ENCODE measurements at regions not wholly inside any gene's neighbourhood (a gene's known extent, or its start where the extent isn't known, plus 50 kb on each side); places are given as distances from the start of the nearest gene placed in this dataset.

GRCh38 chr11:39139581-39139980 is 2319.9 kb downstream of the LRRC4C start:
- no peaks in the 10 kb centered on the region for H3K36me3 ChIP-seq
- H3K27ac ChIP-seq, result no peak overlapping the region
- H3K9me3 ChIP-seq (replicated peaks), result no peaks in the 10 kb centered on the region
- H3K27me3 ChIP-seq, result no peaks in the 10 kb centered on the region
- DNase-seq, result no peak
- H3K4me1 ChIP-seq, result no peaks in the 10 kb centered on the region
- H3K4me3 ChIP-seq, result no peak overlapping the region

GRCh38 chr11:39120890-39121289 is 2338.6 kb downstream of the LRRC4C start:
- H3K27me3 ChIP-seq, result no peaks in the 10 kb centered on the region
- no peak overlapping the region for H3K27ac ChIP-seq
- no peaks in the 10 kb centered on the region for H3K9me3 ChIP-seq (replicated peaks)
- DNase-seq, result no peak
- H3K4me1 ChIP-seq, result no peaks in the 10 kb centered on the region
- no peak overlapping the region for H3K4me3 ChIP-seq
- no peaks in the 10 kb centered on the region for H3K36me3 ChIP-seq

GRCh38 chr11:39113606-39114005 is 2345.8 kb downstream of the LRRC4C start:
- Histone ChIP-seq H3K4me3 (no peak overlapping the region), H3K9me3 (replicated peaks) (no peaks in the 10 kb centered on the region)

GRCh38 chr11:39102236-39102635 is 2357.2 kb downstream of the LRRC4C start:
- no peaks in the 10 kb centered on the region for H3K9me3 ChIP-seq (replicated peaks)
- no peaks in the 10 kb centered on the region for H3K36me3 ChIP-seq
- no peaks in the 10 kb centered on the region for H3K4me1 ChIP-seq
- no peak overlapping the region for H3K4me3 ChIP-seq
- no peak overlapping the region for H3K27ac ChIP-seq
- DNase-seq, result no peak
- H3K27me3 ChIP-seq, result no peaks in the 10 kb centered on the region; the same call in 1 of the 2 replicates

More at GRCh38 chr11:39113606-39114005, 2345.8 kb downstream of the LRRC4C start:
- Histone ChIP-seq H3K27me3 (no peaks in the 10 kb centered on the region), H3K4me1 (no peaks in the 10 kb centered on the region), H3K36me3 (no peaks in the 10 kb centered on the region), H3K27ac (no peak overlapping the region)
- no peak for DNase-seq

GRCh38 chr11:39078465-39078864 is 2381.0 kb downstream of the LRRC4C start:
- Histone ChIP-seq H3K4me1 (no peaks in the 10 kb centered on the region), H3K27ac (no peak overlapping the region), H3K27me3 (no peaks in the 10 kb centered on the region), H3K9me3 (replicated peaks) (no peaks in the 10 kb centered on the region), H3K4me3 (no peak overlapping the region), H3K36me3 (no peaks in the 10 kb centered on the region)
- DNase-seq, result no peak

GRCh38 chr11:39037611-39038010 is 2421.8 kb downstream of the LRRC4C start:
- H3K4me3 ChIP-seq, result no peak overlapping the region
- H3K4me1 ChIP-seq, result no peaks in the 10 kb centered on the region
- no peaks in the 10 kb centered on the region for H3K27me3 ChIP-seq
- H3K9me3 ChIP-seq (replicated peaks), result no peaks in the 10 kb centered on the region
- H3K27ac ChIP-seq, result no peak overlapping the region
- DNase-seq, result no peak
- H3K36me3 ChIP-seq, result no peaks in the 10 kb centered on the region

GRCh38 chr11:39036021-39036420 is 2423.4 kb downstream of the LRRC4C start:
- Histone ChIP-seq H3K9me3 (replicated peaks) (no peaks in the 10 kb centered on the region), H3K27me3 (no peaks in the 10 kb centered on the region), H3K4me3 (no peak overlapping the region), H3K4me1 (no peaks in the 10 kb centered on the region), H3K36me3 (no peaks in the 10 kb centered on the region), H3K27ac (no peak overlapping the region)
- DNase-seq, result no peak

- Histone ChIP-seq H3K9me3 (replicated peaks) (no peaks in the 10 kb centered on the region), H3K36me3 (no peaks in the 10 kb centered on the region), H3K4me3 (no peak overlapping the region), H3K27ac (no peak overlapping the region), H3K4me1 (no peaks in the 10 kb centered on the region), H3K27me3 (no peaks in the 10 kb centered on the region; the same call in 1 of the 2 replicates)
- no peak for DNase-seq
These were observed 2423.5 kb upstream of the RAG2 start for GRCh38 chr11:39021539-39021938.

- Histone ChIP-seq H3K9me3 (replicated peaks) (no peaks in the 10 kb centered on the region), H3K27ac (no peak overlapping the region), H3K4me3 (no peak overlapping the region), H3K27me3 (no peaks in the 10 kb centered on the region), H3K4me1 (no peaks in the 10 kb centered on the region), H3K36me3 (no peaks in the 10 kb centered on the region)
- DNase-seq, result no peak
These were observed 2413.8 kb upstream of the RAG2 start for GRCh38 chr11:39011797-39012196.

GRCh38 chr11:38990841-38991240 is 2392.8 kb upstream of the RAG2 start:
- Histone ChIP-seq H3K4me3 (no peak overlapping the region), H3K4me1 (no peaks in the 10 kb centered on the region), H3K27me3 (no peaks in the 10 kb centered on the region; the same call in 1 of the 2 replicates), H3K9me3 (replicated peaks) (no peaks in the 10 kb centered on the region), H3K27ac (no peak overlapping the region), H3K36me3 (no peaks in the 10 kb centered on the region)
- DNase-seq, result no peak

GRCh38 chr11:38990139-38990538 is 2392.1 kb upstream of the RAG2 start:
- no peak for DNase-seq
- H3K27me3 ChIP-seq, result no peaks in the 10 kb centered on the region; the same call in 1 of the 2 replicates
- H3K27ac ChIP-seq, result no peak overlapping the region
- H3K4me3 ChIP-seq, result no peak overlapping the region
- H3K36me3 ChIP-seq, result no peaks in the 10 kb centered on the region
- no peaks in the 10 kb centered on the region for H3K4me1 ChIP-seq
- H3K9me3 ChIP-seq (replicated peaks), result no peaks in the 10 kb centered on the region

- H3K4me3 ChIP-seq, result no peak overlapping the region
- no peak overlapping the region for H3K27ac ChIP-seq
- no peaks in the 10 kb centered on the region for H3K36me3 ChIP-seq
- H3K9me3 ChIP-seq (replicated peaks), result no peaks in the 10 kb centered on the region
- H3K27me3 ChIP-seq, result no peaks in the 10 kb centered on the region; the same call in 1 of the 2 replicates
- no peak for DNase-seq
- H3K4me1 ChIP-seq, result no peaks in the 10 kb centered on the region
These were observed 2390.9 kb upstream of the RAG2 start for GRCh38 chr11:38988908-38989307.

- no peaks in the 10 kb centered on the region for H3K4me1 ChIP-seq
- DNase-seq, result no peak
- no peaks in the 10 kb centered on the region for H3K36me3 ChIP-seq
- no peak overlapping the region for H3K4me3 ChIP-seq
- H3K9me3 ChIP-seq (replicated peaks), result no peaks in the 10 kb centered on the region
- peaks cover 4% of the 10 kb centered on the region; the same call in 1 of the 2 replicates for H3K27me3 ChIP-seq
- H3K27ac ChIP-seq, result no peak overlapping the region
These were observed 2374.2 kb upstream of the RAG2 start for GRCh38 chr11:38972220-38972619.

GRCh38 chr11:38971141-38971540 is 2373.1 kb upstream of the RAG2 start:
- Histone ChIP-seq H3K9me3 (replicated peaks) (no peaks in the 10 kb centered on the region), H3K27me3 (no peaks in the 10 kb centered on the region), H3K4me1 (no peaks in the 10 kb centered on the region), H3K36me3 (no peaks in the 10 kb centered on the region), H3K27ac (no peak overlapping the region), H3K4me3 (no peak overlapping the region)
- no peak for DNase-seq

GRCh38 chr11:38968951-38969350 is 2370.9 kb upstream of the RAG2 start:
- Histone ChIP-seq H3K36me3 (no peaks in the 10 kb centered on the region), H3K27ac (no peak overlapping the region), H3K27me3 (no peaks in the 10 kb centered on the region), H3K4me3 (no peak overlapping the region), H3K4me1 (no peaks in the 10 kb centered on the region), H3K9me3 (replicated peaks) (no peaks in the 10 kb centered on the region)
- no peak for DNase-seq

- Histone ChIP-seq H3K27me3 (no peaks in the 10 kb centered on the region), H3K36me3 (no peaks in the 10 kb centered on the region), H3K4me1 (no peaks in the 10 kb centered on the region), H3K9me3 (replicated peaks) (no peaks in the 10 kb centered on the region), H3K4me3 (no peak overlapping the region), H3K27ac (no peak overlapping the region)
- DNase-seq, result no peak
These were observed 2354.7 kb upstream of the RAG2 start for GRCh38 chr11:38952698-38953097.

Data from SJCRH30 (cell line).